Ascending aorta (tissue), 2 donors: ENCODE measurements at regions not wholly inside any gene's neighbourhood (a gene's known extent, or its start where the extent isn't known, plus 50 kb on each side); places are given as distances from the start of the nearest gene placed in this dataset.

ENCODE experiments used
- DNase-seq, 2 donors: peaks; one replicate each; pipeline ENCODE4 v3.0.0-alpha.2; 2019; ENCODE audit warnings: low spot score in 2 of 2
- H3K27ac ChIP-seq, 2 donors: fragments of 200-600 bp; sonication (generic); one replicate each; pipeline ENCODE4 v1.5.1; 2016 to 2017; ENCODE audit warnings: mild to moderate bottlenecking in 1 of 2
- H3K27me3 ChIP-seq: fragments of 200-600 bp; sonication (generic); one replicate; pipeline ENCODE4 v1.5.1; 2017
- H3K36me3 ChIP-seq, 2 donors: fragments of 200-600 bp; sonication (generic); one replicate each; pipeline ENCODE4 v1.5.1; 2016
- H3K4me1 ChIP-seq, 2 donors: fragments of 200-600 bp; sonication (generic); one replicate each; pipeline ENCODE4 v1.5.1; 2016 to 2017; ENCODE audit warnings: mild to moderate bottlenecking in 1 of 2
- H3K4me3 ChIP-seq, 2 donors: fragments of 200-600 bp; sonication (generic); one replicate each; pipeline ENCODE4 v1.5.1; 2016 to 2017; ENCODE audit warnings: mild to moderate bottlenecking in 1 of 2
- H3K9me3 ChIP-seq, 2 donors: fragments of 200-600 bp; sonication (generic); one replicate each; pipeline ENCODE4 v1.5.1; 2016
- intact Hi-C: fragments of 100-400 bp; cut with DNase I; formaldehyde crosslinking; loops from one replicate; pipeline ENCODE4 v1.15.1; 2023
- TF ChIP-seq, protein P1 (sequence below), 3 experiments: fragments of 200-600 bp in 2 of 3; fragments of 450-650 bp in 1 of 3; sonication (generic) in 2 of 3; IDR thresholded peaks; one replicate each; pipeline ENCODE4 v1.5.1; 2016 to 2019; ENCODE audit warnings: antibody characterized with exemption in 3 of 3, mild to moderate bottlenecking in 1 of 3, moderate library complexity in 1 of 3

DNA sequence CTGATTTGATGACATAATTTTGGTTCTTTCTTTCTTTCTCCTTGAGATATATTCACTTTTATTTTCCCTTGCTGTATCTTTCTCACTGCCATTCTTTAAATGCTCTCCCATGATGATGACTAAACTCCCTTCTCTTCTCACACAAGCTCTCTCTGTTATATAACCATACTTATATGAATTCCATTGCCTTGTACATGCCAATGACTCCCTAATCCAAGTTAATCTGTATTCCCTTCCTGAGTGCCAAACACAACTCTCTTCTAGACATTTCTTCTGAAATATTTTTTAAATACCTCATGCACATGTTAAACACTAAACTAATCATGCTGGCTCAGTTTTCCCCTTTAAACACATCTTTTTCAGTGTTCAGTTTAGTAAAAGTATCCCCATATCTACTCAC is 62.2 kb upstream of the ST8SIA4 start:
- no peaks in the 10 kb centered on the region for H3K9me3 ChIP-seq
- no peaks in the 10 kb centered on the region for H3K27me3 ChIP-seq
- TF ChIP-seq, protein P1, sequence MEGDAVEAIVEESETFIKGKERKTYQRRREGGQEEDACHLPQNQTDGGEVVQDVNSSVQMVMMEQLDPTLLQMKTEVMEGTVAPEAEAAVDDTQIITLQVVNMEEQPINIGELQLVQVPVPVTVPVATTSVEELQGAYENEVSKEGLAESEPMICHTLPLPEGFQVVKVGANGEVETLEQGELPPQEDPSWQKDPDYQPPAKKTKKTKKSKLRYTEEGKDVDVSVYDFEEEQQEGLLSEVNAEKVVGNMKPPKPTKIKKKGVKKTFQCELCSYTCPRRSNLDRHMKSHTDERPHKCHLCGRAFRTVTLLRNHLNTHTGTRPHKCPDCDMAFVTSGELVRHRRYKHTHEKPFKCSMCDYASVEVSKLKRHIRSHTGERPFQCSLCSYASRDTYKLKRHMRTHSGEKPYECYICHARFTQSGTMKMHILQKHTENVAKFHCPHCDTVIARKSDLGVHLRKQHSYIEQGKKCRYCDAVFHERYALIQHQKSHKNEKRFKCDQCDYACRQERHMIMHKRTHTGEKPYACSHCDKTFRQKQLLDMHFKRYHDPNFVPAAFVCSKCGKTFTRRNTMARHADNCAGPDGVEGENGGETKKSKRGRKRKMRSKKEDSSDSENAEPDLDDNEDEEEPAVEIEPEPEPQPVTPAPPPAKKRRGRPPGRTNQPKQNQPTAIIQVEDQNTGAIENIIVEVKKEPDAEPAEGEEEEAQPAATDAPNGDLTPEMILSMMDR (IDR thresholded peaks at IDR 0.05), result no peak
- H3K27ac ChIP-seq, result no peak overlapping the region
- no peak for DNase-seq
- H3K4me1 ChIP-seq, result no peaks in the 10 kb centered on the region
- H3K4me3 ChIP-seq, result no peak overlapping the region
- intact Hi-C loops, result no loop called here
- no peaks in the 10 kb centered on the region for H3K36me3 ChIP-seq
